Astrocyte of the spinal cord (primary cell): ENCODE measurements at regions not wholly inside any gene's neighbourhood (a gene's known extent, or its start where the extent isn't known, plus 50 kb on each side); places are given as distances from the start of the nearest gene placed in this dataset.

Experiments
- DNase-seq: peaks from one replicate; pipeline ENCODE4 v3.0.0; 2011; ENCODE audit warnings: low read depth, low spot score
- H3K4me3 ChIP-seq: 2 replicates; pipeline ENCODE4 v1.5.1; 2011; ENCODE audit warnings: low read depth, mild to moderate bottlenecking, low read length, moderate library complexity
- CTCF ChIP-seq: IDR thresholded peaks from 2 replicates; pipeline ENCODE4 v1.5.1; 2012; ENCODE audit warnings: low read depth, mild to moderate bottlenecking, low read length, inconsistent platforms
- in situ Hi-C: cut with HindIII; loops from 2 replicates; pipeline ENCODE4 v1.10.0; 2017; ENCODE audit warnings: low sequenced_read_pairs

- H3K4me3 ChIP-seq, result no peak overlapping the region
- TF ChIP-seq CTCF, result no peak
- in situ Hi-C loops, result no loop called here
- DNase-seq, result no peak
Measured at GRCh38 chr6:76416821-76417605, 344.6 kb upstream of the IMPG1 start.

GRCh38 chr6:76403064-76403463 lies 330.6 kb upstream of the IMPG1 start:
- in situ Hi-C loops, result no loop called here
- no peak for DNase-seq
- no peak overlapping the region for H3K4me3 ChIP-seq
- TF ChIP-seq CTCF, result no peak

GRCh38 chr6:76397966-76398365 lies 325.5 kb upstream of the IMPG1 start:
- in situ Hi-C loops, result no loop called here
- TF ChIP-seq CTCF, result no peak
- DNase-seq, result no peak
- no peak overlapping the region for H3K4me3 ChIP-seq

GRCh38 chr6:76382201-76382600 lies 309.7 kb upstream of the IMPG1 start:
- in situ Hi-C loops, result no loop called here
- DNase-seq, result no peak
- TF ChIP-seq CTCF, result no peak
- no peak overlapping the region for H3K4me3 ChIP-seq

- DNase-seq, result no peak
- no peak overlapping the region for H3K4me3 ChIP-seq
- in situ Hi-C loops, result no loop called here
- no peak for TF ChIP-seq CTCF
Measured at GRCh38 chr6:76381612-76382011, 309.1 kb upstream of the IMPG1 start.

- TF ChIP-seq CTCF, result no peak
- no peak for DNase-seq
- no peak overlapping the region for H3K4me3 ChIP-seq
Measured at GRCh38 chr6:76351275-76351674, 278.8 kb upstream of the IMPG1 start.

GRCh38 chr6:76347539-76347938 lies 275.1 kb upstream of the IMPG1 start:
- in situ Hi-C loops, result no loop called here
- no peak for DNase-seq
- H3K4me3 ChIP-seq, result no peak overlapping the region
- no peak for TF ChIP-seq CTCF

More at GRCh38 chr6:76351275-76351674, 278.8 kb upstream of the IMPG1 start:
- in situ Hi-C loops, result no loop called here
